HG02938 (cell line): ENCODE measurements at regions not wholly inside any gene's neighbourhood (a gene's known extent, or its start where the extent isn't known, plus 50 kb on each side); places are given as distances from the start of the nearest gene placed in this dataset.

Source experiments
- ATAC-seq: cut with Tn5 transposase; IDR thresholded peaks from one replicate; pipeline ENCODE4 v1.9.1; 2021; ENCODE audit warnings: mild to moderate bottlenecking, moderate library complexity; ENCODE audit not compliant: unreplicated experiment

DNA sequence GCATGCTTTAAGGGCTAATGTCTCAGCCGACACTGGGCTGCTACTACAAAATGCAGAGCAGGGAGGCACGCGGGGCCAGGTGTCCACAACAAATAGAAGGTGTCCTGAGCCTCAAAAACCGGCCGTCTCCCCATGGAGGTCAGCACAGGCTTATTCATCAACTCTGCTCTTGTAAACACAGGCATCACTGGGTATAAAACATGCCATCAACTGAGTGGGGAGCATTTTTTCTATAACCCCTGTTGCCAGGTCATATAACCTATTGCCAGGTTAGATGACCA lies 271.6 kb downstream of the AUH start:
- ATAC-seq: no peak

DNA sequence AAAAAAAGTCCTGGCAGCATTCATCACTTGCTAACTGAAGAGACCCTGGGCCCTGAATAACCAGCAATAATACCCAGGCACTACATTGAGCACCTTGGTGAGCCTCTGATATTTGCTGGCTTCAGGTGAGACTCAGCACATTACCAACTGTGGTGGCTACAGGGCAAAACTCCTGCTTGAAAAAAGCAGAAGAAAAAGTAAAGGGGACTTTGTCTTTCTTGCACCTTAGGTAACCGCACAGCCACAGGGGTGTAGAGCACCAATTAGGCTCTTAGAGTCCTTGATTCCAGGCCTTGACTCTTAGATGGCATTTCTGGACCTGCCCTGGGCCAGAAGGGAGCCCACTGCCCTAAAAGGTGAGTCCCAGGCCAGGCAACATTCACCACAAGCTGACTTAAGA lies 269.5 kb downstream of the AUH start:
- no peak for ATAC-seq

DNA sequence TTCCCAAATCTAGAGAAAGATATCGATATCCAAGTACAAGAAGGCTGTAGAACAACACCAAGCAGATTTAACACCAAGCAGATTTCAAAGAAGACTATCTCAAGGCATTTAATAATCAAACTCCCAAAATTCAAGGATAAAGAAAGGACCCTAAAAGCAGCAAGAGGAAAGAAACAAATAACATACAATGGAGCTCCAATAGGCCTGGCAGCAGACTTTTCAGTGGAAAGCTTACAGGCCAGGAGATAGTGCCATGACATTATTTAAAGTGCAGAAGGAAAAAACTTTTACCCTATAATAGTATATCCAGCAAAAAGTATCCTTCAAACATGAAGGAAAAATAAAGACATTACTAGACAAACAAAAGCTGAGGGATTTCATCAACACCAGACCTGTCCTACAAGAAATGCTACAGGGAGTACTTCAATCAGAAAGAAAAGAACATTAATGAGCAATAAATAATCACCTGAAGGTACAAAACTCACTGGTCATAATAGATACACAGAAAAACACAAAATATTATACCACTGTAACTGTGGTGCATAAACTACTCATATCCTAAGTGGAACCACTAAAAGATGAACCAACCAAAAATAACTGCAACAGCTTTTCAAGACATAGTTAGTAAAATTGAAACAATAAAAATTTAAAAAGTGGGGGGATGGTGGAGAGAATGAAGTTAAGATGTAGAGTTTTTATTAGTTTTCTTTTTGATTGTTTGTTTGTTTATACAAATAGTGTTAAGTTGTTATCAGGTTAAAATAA lies 267.2 kb downstream of the AUH start:
- ATAC-seq: no peak

DNA sequence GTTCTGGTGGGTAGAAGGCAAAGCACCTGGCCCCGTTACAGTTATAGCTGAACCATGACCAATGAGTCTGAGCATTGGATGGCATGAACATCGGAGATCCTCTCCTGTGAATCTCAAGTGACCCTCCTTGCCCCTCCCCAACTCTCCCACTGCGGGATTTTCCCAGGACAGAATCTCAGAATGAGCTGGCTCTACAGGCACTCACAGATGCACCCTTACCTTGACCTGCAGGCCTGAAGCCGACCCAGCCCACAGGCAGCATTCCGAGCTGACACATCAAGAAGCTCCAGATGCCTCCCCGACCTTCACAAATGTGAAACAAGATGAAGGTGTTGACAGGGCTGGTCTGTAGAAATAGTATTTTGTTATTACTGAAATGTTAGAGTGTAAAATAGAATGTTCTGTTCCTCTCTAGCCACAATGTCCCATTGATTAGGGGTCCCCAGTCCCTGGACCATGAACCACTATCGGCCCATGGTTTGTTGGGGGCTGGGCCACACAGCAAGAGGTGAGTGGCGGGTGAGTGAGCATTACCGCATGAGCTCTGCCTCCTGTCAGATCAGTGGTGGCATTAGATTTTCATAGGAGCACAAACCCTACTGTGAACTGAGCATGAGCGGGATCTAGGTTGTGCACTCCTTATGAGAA lies 263.4 kb downstream of the AUH start:
- no peak for ATAC-seq

DNA sequence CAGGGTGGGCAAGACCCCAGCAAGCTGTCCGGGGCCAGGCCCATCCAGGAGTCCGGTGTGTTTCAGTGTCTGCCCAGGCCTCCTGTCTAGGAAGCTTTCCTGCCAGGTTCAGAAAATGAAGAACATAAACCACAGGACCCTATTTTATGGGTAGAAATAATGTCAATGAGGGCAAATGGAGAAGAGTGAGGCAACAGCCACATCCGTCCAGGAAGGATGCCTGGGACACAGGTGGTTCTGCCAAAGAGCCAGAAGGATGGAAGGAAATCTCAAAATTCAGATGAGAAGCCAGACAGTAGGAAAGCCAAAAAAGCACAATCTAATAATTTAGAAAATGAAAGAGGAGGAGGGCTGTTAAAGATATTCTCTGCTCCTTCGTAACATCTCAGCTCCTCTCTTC lies 262.3 kb downstream of the AUH start:
- no peak for ATAC-seq

DNA sequence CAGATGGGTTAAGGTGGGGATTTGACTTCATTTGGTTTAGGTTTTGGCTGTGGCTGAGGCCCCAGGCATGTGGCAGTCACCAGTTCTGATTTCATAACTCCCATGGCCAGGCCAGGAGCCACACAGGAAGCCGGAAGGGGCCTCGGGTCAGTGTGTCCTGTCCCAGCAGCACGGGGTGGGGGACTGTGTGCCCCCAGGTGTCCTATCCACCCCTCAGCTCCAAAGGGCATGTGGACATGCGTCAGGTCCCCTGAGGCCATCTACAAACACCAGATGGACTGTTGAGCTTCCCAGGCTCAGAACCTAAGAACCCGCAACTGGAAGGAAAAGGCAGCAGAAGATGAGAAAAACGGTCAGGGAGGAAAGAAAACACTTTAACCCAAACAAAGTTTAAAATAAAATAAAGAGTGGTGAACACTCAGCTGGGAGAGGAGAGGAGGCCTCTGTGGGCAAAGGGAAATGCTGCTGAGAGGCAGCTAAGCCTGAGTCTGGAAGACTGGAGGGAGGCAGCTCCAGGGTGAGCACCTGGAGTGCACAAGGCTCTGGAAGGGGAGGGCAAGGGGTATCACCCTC lies 260.8 kb downstream of the AUH start:
- no peak for ATAC-seq

DNA sequence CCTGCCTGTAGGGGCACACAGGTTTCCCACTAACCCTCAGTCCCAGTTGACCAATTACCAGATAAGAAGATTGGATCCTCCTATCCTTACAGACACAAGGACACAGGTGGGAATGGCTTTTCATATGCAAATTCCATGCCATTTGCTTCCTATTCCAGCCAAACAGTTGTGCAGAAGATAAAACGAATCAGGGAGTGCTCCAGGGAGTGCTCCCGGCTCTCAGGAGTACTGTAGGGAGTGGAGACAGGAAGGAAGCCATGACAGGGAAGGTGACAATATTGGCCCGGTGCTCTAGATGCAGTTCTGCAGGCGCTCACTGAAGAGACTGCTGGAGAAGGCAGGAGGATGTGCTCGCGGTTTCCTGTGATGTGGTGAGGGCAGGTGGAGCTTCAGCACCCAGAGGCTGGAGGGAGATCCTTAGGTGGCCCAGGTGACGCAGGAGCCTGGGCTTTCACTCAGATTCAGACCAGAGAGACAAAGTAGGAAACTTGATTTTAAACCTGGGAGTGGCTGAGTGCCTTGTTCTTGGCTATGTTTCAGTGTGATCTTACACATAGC lies 260.0 kb downstream of the AUH start:
- no peak for ATAC-seq

DNA sequence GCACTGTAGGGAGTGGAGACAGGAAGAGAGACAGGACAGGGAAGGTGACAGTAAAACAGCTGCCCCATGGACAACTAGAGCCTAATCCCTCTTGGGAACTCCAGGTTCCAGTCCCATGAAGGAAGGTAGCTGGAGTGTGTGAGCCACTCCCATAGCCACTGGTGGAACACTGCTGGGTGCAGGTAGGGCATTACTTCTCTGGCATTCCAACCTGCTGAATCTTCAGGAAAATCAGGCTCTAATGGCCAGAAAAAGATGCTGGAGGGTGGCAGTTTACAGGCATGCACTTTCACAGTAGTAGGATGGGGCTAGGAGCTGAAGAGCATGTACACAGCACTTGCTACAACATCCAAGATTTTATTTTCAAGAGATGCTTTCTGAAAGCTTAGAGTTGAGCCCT lies 259.4 kb downstream of the AUH start:
- no peak for ATAC-seq

DNA sequence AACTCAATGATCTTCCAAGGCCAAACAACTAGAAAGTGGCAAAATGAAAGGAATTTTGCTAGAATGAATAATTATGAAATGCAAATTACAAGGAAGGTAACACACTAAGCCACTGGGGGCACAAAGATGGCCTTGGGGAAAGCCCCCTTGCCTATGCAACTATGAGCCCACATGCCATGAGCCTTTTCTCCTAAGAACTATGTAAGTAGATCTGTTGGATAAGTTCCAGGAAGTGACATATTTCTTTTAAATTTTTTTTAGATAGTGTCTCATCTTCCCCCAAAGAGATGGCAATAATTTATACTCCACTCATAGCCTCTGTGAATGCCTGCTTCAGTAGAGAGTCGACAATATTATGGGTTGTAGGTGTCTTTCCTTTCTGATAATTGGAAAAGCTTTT lies 257.8 kb downstream of the AUH start:
- ATAC-seq: no peak

DNA sequence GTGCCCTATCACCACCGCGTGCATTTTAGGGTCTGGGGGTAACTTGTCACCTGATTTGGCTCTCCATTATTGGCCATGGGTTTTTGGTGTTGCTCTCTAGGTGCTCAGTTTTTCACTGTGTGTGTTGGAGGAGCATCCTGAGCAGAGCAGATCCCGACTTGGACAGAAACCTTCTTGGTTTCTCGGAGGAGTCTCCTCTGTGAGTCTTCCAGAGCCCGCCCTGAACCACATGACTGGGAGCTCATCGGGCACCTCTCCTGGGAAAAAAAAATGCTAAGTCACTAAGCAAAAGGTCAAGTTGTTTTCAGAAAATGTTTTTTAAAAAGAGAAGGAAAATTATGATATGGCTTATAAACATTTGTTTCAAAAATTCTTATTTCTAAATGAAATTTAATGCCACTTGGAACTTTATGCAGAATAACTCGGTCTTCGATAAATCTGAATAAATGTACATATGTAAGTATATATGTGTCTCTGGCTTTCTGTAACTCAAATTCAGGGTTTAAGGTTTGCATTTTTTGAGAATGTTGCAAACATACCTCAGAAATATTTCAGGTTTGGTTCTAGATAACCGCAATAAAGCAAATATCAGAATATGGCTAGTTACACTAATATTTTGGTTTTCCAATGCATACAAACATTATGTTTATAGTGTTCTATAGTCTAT lies 255.2 kb downstream of the AUH start:
- no peak for ATAC-seq

DNA sequence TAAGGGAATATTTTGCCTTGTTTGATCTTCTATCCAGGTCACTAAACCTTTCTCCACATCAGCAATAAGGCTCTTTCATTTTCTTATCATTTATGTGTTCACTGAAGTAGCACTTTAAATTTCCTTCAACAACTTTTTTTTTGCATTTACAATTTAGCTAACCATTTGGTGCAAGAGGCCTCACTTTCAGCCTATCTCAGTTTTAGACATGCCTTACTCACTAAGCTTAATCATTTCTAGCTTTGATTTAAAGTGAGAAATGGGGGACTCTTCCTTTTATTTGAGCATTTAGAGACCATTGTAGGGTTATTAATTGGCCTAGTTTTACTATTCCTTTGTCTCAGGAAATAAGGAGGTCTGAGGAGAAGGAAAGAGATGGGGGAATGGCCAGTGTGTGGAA lies 250.5 kb downstream of the AUH start:
- no peak for ATAC-seq

DNA sequence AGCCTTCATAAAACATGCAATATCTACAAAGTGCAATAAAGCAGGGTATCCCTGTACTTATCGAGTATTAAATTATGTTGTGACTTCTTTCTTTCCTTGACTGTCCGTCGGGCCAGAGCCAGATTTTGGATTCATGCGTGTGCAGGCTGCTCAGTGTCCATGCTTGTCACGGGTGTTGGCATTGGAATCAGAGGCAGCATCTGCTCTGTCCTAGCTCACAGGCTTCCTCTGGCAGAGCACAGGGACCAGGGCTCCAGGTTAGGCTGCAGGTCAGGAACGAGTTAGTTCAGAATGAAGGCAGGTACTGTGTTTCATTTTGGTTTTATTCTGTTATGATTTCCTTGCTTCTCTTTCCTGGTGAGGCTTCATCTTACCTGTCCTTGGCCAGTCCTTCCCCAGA lies 249.8 kb downstream of the AUH start:
- ATAC-seq: no peak

DNA sequence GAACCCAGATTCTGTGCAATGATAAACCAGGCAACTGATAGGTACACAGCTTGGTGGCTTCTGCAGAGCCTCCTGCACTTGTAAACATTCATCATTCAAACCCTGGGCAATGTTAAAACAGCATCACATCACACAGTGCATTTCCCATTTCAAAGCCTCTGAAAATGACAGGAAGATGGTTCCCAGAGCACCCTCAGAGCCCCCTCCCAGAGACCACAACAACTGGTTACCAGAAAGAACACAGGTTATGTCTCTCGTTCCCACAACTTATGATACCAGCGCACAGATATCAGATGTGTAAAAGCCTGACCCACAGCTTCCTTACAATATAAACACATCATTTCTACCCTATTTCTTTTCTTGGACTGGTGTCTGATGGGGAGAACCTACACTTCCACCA lies 248.7 kb downstream of the AUH start:
- no peak for ATAC-seq

DNA sequence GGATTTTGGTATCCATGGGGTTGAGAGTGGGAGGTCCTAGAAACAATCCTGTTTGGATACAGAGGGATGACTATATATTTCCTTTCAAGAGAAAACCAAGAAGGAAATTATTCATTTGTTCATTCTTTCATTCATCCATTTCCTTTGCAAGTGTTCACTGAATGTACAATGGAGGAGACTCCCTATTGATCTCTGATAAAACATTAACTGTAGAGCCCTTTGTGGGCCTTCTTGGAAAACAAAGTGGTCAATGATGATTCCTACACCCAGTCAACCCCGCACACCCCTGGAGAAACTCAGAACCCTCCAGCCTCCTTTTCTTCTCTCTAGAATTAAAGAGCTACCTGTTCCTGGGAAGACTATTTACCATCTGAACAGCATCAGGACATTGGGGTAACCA lies 247.3 kb downstream of the AUH start:
- no peak for ATAC-seq

DNA sequence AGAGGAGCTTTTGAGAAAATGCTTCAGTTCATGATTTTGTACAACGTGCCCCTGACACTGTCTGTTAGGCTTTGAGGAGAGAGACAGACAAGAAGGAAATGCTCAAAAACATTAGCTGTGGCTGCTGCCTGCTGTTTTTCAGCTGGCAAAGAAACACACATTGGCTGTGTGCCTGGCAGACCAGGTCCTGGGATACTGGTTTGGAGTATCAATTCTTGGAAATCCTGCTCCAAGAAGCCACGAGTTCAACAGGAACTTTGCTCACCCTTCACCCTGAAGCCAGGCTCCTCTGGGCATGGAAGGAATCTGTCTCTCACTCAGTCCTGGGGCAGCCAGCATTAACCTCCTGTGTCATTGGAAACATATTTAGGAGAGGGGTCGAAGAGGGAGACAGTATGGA lies 245.5 kb downstream of the AUH start:
- no peak for ATAC-seq

DNA sequence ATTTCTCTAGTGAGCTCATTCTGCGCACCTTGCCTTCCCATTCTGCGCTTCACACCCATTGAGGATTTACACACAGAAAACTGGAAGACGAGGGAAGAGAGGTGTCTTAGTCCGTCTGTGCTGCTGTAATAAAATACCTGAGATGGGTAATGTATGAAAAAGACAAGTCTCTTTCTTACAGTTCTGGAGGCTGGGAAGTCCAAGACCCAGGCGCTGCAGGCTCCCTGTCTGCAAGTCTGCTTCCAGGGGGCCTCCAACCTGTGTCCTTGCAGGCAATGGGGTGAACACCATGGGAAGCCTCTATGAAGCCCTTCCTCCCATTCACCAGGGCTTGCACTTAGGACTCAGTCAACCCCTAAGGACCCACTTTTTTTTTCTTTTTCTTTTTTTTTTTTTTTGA lies 245.0 kb downstream of the AUH start:
- no peak for ATAC-seq

DNA sequence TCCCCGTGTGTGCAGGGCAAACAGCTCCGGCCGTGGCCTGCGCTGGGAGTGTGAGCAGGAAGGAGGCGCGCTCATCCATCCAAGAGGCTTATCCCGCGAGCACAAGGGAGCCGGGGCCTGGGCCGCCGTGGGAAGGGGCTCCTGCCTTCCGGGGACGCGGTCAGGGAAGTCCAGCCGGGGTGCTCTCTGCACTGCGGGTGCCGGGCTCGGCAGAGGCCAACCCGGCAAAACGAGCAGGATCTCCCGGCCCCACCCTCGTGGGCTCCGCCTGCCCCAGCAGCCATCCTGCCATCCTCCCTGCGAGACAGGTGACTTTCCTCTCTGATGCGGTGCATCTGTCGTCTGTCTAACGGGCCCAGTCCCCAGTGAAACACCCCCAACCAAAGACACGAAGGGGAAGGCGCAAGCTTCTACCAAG lies 244.2 kb downstream of the AUH start:
- ATAC-seq: no peak

DNA sequence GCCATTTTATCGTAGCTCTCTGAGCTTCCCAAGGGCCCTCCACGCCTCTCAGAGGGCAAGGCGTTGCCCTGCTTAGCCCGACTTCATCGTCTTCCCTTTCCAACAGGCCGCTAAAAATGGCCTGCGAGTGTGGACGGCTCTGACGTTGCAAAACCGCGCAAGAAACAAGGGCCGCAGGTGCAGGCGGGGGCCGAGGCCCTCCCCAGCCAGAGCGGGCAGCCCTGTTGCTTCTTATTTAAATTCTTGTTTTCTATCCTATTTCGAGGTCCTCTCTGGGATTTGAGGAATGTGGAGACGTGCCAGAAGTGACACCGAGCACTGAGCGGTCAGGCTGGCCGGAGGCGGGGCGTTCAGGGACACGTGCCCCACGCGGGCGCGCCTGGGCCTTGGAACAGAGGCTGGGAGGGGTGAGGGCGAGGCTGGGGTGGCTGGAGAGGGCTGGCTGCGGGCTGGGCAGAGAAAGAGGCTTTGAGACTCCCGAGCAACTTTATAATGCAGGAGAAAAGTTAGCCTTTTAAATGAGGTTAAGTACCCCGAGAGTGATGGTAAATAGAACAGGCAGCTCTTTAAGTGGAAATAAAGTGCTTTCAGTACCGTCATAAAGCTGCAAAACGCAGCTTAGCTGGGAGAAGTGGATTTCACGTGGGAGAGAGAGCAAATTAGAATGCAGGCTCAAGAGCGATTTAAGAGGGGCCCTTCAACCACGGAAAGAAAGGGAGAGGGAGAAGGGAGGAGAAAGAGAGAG lies 243.6 kb downstream of the AUH start:
- ATAC-seq: no peak

DNA sequence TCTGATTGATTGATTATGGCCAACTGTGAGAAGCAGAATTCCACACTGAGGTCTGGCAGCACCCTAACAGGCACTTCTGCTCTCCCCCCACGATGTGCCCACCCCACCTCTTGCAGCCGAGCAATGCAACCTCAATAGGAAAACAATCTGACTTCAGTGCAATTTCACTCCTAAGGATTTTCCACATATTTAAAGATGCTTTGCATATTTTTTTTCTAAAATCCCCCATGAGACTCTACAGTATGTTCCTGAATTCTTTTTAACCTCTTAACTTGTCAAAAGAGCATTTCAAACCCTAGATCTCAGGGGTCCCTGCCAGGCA lies 243.1 kb downstream of the AUH start:
- no peak for ATAC-seq

DNA sequence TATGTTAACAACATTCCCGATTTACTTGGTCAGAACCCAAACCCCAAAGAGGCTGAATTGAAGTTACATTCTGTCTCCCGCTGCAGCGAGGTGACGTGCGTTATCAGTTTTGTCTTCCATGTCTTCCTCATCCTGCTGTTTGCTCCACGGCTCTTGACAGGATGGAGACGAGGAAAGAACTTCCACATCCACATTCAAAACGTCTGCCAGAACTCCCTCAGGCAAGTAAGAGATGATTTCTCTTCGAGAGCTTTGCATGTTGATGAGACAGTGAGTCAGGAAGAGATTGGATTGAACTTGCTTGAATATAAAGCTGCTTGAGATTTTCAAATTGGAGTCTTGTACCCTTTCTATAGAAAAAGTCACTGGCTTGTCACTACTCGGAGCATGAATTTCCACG lies 242.6 kb downstream of the AUH start:
- ATAC-seq: no peak

DNA sequence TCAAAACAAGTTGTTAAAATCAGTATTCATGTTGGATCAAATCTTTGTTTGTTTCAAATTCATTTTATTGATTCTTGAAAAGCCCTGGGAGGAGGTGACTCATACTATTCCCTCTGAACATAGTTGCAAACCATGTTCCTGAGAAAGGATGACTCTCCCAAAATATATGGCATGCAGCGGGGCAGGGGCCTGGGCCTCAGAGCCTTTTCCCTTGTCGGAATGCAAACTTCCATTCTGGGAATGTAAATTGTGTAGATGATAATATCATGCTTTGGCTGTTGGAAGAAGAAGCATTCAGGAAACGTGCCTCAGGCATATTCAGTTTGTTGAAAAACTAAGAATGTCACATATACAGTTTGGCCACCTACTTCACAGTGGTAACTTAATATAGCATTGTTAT lies 242.0 kb downstream of the AUH start:
- no peak for ATAC-seq
